ENCODE measurements at regions not wholly inside any gene's neighbourhood (a gene's known extent, or its start where the extent isn't known, plus 50 kb on each side); places are given as distances from the start of the nearest gene placed in this dataset.

GRCh38 chr21:31502537-31503143 is 156.9 kb upstream of the SOD1 start:
- TF ChIP-seq POLR2AphosphoS5 (IDR thresholded peaks at IDR 0.05; ENCODE audit: low read depth, low read length) (no peak), FOXP2 (optimal IDR thresholded peaks at IDR 0.05; ENCODE audit: borderline replicate concordance, extremely low read depth, extremely low read length, insufficient read depth) (no peak), TAF1 (IDR thresholded peaks at IDR 0.05; ENCODE audit: borderline replicate concordance, insufficient read depth, low read length) (no peak), SIN3A (IDR thresholded peaks at IDR 0.05; ENCODE audit: borderline replicate concordance, insufficient read depth, low read length) (no peak)
- TF ChIP-seq, protein P1, sequence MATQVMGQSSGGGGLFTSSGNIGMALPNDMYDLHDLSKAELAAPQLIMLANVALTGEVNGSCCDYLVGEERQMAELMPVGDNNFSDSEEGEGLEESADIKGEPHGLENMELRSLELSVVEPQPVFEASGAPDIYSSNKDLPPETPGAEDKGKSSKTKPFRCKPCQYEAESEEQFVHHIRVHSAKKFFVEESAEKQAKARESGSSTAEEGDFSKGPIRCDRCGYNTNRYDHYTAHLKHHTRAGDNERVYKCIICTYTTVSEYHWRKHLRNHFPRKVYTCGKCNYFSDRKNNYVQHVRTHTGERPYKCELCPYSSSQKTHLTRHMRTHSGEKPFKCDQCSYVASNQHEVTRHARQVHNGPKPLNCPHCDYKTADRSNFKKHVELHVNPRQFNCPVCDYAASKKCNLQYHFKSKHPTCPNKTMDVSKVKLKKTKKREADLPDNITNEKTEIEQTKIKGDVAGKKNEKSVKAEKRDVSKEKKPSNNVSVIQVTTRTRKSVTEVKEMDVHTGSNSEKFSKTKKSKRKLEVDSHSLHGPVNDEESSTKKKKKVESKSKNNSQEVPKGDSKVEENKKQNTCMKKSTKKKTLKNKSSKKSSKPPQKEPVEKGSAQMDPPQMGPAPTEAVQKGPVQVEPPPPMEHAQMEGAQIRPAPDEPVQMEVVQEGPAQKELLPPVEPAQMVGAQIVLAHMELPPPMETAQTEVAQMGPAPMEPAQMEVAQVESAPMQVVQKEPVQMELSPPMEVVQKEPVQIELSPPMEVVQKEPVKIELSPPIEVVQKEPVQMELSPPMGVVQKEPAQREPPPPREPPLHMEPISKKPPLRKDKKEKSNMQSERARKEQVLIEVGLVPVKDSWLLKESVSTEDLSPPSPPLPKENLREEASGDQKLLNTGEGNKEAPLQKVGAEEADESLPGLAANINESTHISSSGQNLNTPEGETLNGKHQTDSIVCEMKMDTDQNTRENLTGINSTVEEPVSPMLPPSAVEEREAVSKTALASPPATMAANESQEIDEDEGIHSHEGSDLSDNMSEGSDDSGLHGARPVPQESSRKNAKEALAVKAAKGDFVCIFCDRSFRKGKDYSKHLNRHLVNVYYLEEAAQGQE (IDR thresholded peaks at IDR 0.05; ENCODE audit: insufficient read depth in 1 of 2, low read depth in 2 of 2, low read length in 2 of 2), result no peak

- TF ChIP-seq FOXP2 (optimal IDR thresholded peaks at IDR 0.05; ENCODE audit: borderline replicate concordance, extremely low read depth, extremely low read length, insufficient read depth) (no peak), POLR2AphosphoS5 (IDR thresholded peaks at IDR 0.05; ENCODE audit: low read depth, low read length) (no peak), TAF1 (IDR thresholded peaks at IDR 0.05; ENCODE audit: borderline replicate concordance, insufficient read depth, low read length) (no peak), SIN3A (IDR thresholded peaks at IDR 0.05; ENCODE audit: borderline replicate concordance, insufficient read depth, low read length) (no peak)
- TF ChIP-seq, protein P1 (IDR thresholded peaks at IDR 0.05; ENCODE audit: insufficient read depth in 1 of 2, low read depth in 2 of 2, low read length in 2 of 2), result no peak
These were observed 157.6 kb upstream of the SOD1 start for GRCh38 chr21:31501926-31502325.

DNA sequence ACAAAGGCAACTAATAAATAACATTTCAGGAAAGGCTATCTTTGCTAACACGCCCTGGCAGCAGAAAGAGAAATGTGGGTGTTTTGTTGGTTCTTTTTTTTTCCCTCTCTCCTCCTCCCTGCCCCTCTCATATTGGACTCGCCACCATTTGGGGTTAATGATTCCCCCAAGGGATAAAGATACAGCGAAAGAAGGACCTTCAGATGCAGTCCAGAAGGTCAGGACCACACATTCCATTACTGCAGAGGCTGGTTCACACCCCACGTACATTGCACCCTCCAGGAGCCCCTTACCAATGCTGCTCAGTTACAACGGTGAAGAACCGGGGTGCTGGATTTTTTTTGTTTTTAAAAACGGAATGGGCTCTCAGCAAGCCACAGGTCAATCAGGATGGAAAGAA is 156.9 kb upstream of the TIAM1 start:
- TF ChIP-seq POLR2AphosphoS5 (IDR thresholded peaks at IDR 0.05; ENCODE audit: low read depth, low read length), result no peak
- TF ChIP-seq, protein P1 (IDR thresholded peaks at IDR 0.05; ENCODE audit: insufficient read depth in 1 of 2, low read depth in 2 of 2, low read length in 2 of 2), result no peak
- TF ChIP-seq FOXP2 (optimal IDR thresholded peaks at IDR 0.05; ENCODE audit: borderline replicate concordance, extremely low read depth, extremely low read length, insufficient read depth), result no peak
- no peak for TF ChIP-seq SIN3A (IDR thresholded peaks at IDR 0.05; ENCODE audit: borderline replicate concordance, insufficient read depth, low read length)
- no peak for TF ChIP-seq TAF1 (IDR thresholded peaks at IDR 0.05; ENCODE audit: borderline replicate concordance, insufficient read depth, low read length)

GRCh38 chr21:31500071-31500470 is 156.0 kb upstream of the TIAM1 start:
- TF ChIP-seq SIN3A (IDR thresholded peaks at IDR 0.05; ENCODE audit: borderline replicate concordance, insufficient read depth, low read length), result no peak
- no peak for TF ChIP-seq FOXP2 (optimal IDR thresholded peaks at IDR 0.05; ENCODE audit: borderline replicate concordance, extremely low read depth, extremely low read length, insufficient read depth)
- no peak for TF ChIP-seq TAF1 (IDR thresholded peaks at IDR 0.05; ENCODE audit: borderline replicate concordance, insufficient read depth, low read length)
- TF ChIP-seq POLR2AphosphoS5 (IDR thresholded peaks at IDR 0.05; ENCODE audit: low read depth, low read length), result no peak
- TF ChIP-seq, protein P1 (IDR thresholded peaks at IDR 0.05; ENCODE audit: insufficient read depth in 1 of 2, low read depth in 2 of 2, low read length in 2 of 2), result no peak

All from PFSK-1 (cell line).